ENCODE measurements at regions not wholly inside any gene's neighbourhood (a gene's known extent, or its start where the extent isn't known, plus 50 kb on each side); places are given as distances from the start of the nearest gene placed in this dataset.
"Not testable (repeated sequence)": the region's sequence is repeated elsewhere in the genome, so short reads cannot be mapped to it uniquely, and the experiment has no call there.

- TF ChIP-seq TAF1 (IDR thresholded peaks at IDR 0.05; ENCODE audit: low read depth, low read length); CTCF (IDR thresholded peaks at IDR 0.05; ENCODE audit: control extremely low read depth in 1 of 3, insufficient read depth in 1 of 3, low read depth in 1 of 3, low read length in 3 of 3); CBX8 (IDR thresholded peaks at IDR 0.05; ENCODE audit: borderline replicate concordance, low read depth, low read length); PHF8 (conservative IDR thresholded peaks at IDR 0.05; ENCODE audit: low read depth, low read length); POLR2A (IDR thresholded peaks at IDR 0.05; ENCODE audit: control extremely low read depth in 1 of 2, low read depth in 2 of 2, low read length in 2 of 2); BACH1 (IDR thresholded peaks at IDR 0.05; ENCODE audit: low read length); MAFK (IDR thresholded peaks at IDR 0.05; ENCODE audit: low read depth, low read length); POLR2AphosphoS5 (IDR thresholded peaks at IDR 0.05; ENCODE audit: low read depth, low read length); CHD7 (IDR thresholded peaks at IDR 0.05; ENCODE audit: insufficient replicate concordance, low read length); JUND (IDR thresholded peaks at IDR 0.05; ENCODE audit: low read length); SP1 (IDR thresholded peaks at IDR 0.05; ENCODE audit: low read depth, low read length): not testable (repeated sequence)
These were observed 209.9 kb upstream of the HES1 start for GRCh38 chr3:193926071-193926470.

Data from H1 (cell line).